SU-DHL-6 (cell line): ENCODE measurements at regions not wholly inside any gene's neighbourhood (a gene's known extent, or its start where the extent isn't known, plus 50 kb on each side); places are given as distances from the start of the nearest gene placed in this dataset.

ENCODE experiments used
- CTCF ChIP-seq: fragments of 200-600 bp; sonication (generic); IDR thresholded peaks from one replicate; pipeline ENCODE4 v1.5.1; 2017; ENCODE audit warnings: antibody characterized with exemption, mild to moderate bottlenecking, low read length, moderate library complexity; ENCODE audit not compliant: insufficient read depth, poor library complexity, severe bottlenecking
- EZH2phosphoT487 ChIP-seq: fragments of 200-600 bp; sonication (generic), shearing (Covaris generic); conservative IDR thresholded peaks from 2 replicates; pipeline ENCODE4 v1.6.1; 2018; ENCODE audit warnings: mild to moderate bottlenecking, antibody characterized with exemption, low read length, moderate library complexity, mixed read lengths

DNA sequence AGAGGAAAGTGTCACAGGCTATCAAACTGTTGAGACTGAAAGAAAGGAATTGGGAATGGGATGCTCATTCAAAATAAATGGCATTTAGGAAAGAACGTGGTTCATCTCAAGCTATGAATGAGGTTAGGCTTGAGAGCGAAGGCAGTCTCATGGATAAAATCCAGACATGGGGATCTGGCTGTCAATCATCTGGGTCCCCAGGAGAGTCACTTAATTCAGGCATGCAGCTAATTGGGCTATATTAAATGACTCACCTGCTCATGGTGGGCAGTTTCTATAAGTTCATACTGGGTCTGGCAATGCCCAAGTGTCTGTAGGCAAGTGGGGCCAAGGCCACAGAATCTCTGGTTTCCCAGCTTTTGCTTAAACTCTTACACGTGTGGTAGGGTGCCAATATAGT lies 286.5 kb upstream of the SEMA6A start:
- TF ChIP-seq CTCF = no peak
- TF ChIP-seq EZH2phosphoT487 = no peak
